Spleen (tissue), 11 donors: ENCODE measurements at regions not wholly inside any gene's neighbourhood (a gene's known extent, or its start where the extent isn't known, plus 50 kb on each side); places are given as distances from the start of the nearest gene placed in this dataset.

Experiments used
- DNase-seq: peaks from one replicate; pipeline ENCODE4 v3.0.0-alpha.2; 2020
- H3K27ac ChIP-seq, 8 donors: fragments of 200-600 bp; sonication (generic) in 7 of 8; 1 replicate in 4 of 8; 2 replicates in 4 of 8; pipeline versions ENCODE4 v1.5.0 to v1.8.0; 2016 to 2021; ENCODE audit warnings: inconsistent platforms in 4 of 8, mild to moderate bottlenecking in 4 of 8, moderate library complexity in 1 of 8
- H3K27me3 ChIP-seq, 7 donors: fragments of 200-600 bp; sonication (generic) in 6 of 7; replicated peaks in 1 of 7; 1 replicate in 4 of 7; 2 replicates in 3 of 7; pipeline versions ENCODE4 v1.5.0 to v1.8.0; 2016 to 2021; ENCODE audit warnings: inconsistent platforms in 3 of 7, mild to moderate bottlenecking in 1 of 7
- H3K36me3 ChIP-seq, 6 donors: fragments of 200-600 bp; sonication (generic) in 5 of 6; 1 replicate in 4 of 6; 2 replicates in 2 of 6; pipeline versions ENCODE4 v1.5.0 to v1.8.0; 2016 to 2021; ENCODE audit warnings: inconsistent platforms in 2 of 6
- H3K4me1 ChIP-seq, 6 donors: fragments of 200-600 bp; sonication (generic) in 5 of 6; 1 replicate in 3 of 6; 2 replicates in 3 of 6; pipeline versions ENCODE4 v1.5.0 to v1.8.0; 2016 to 2021; ENCODE audit warnings: inconsistent platforms in 3 of 6
- H3K4me3 ChIP-seq, 8 donors: fragments of 200-600 bp; sonication (generic) in 7 of 8; 1 replicate in 4 of 8; 2 replicates in 4 of 8; pipeline versions ENCODE4 v1.5.0 to v1.8.0; 2016 to 2021; ENCODE audit warnings: inconsistent platforms in 4 of 8, mild to moderate bottlenecking in 4 of 8, moderate library complexity in 2 of 8
- H3K9me3 ChIP-seq, 8 donors: fragments of 200-600 bp; sonication (generic) in 7 of 8; 1 replicate in 4 of 8; 2 replicates in 4 of 8; pipeline versions ENCODE4 v1.5.0 to v1.8.0; 2016 to 2021; ENCODE audit warnings: inconsistent platforms in 4 of 8
- CTCF ChIP-seq, 11 experiments: fragments of 200-600 bp in 7 of 11; fragments of 450-650 bp in 4 of 11; sonication (generic) in 4 of 11; IDR thresholded peaks in 8 of 11; conservative IDR thresholded peaks in 3 of 11; 1 replicate in 7 of 11; 2 replicates in 4 of 11; pipeline versions ENCODE4 v1.4.0 to v1.8.0; 2016 to 2021; ENCODE audit warnings: antibody characterized with exemption in 11 of 11, inconsistent platforms in 4 of 11, mild to moderate bottlenecking in 1 of 11
- POLR2A ChIP-seq, 3 donors: fragments of 450-650 bp; IDR thresholded peaks; one replicate each; pipeline ENCODE4 v1.5.1; 2017; ENCODE audit warnings: antibody characterized with exemption in 3 of 3, mild to moderate bottlenecking in 1 of 3
- POLR2AphosphoS5 ChIP-seq, 3 donors: sonication (generic); formaldehyde crosslinking; IDR thresholded peaks; one replicate each; pipeline ENCODE4 v1.5.1; 2017; ENCODE audit warnings: antibody characterized with exemption in 3 of 3
- WGBS, 5 donors: extraction: QIAGEN DNeasy Blood & Tissue Kit in 3 of 5; methylation state at CpG; one replicate each; pipeline versions ENCODE4 v1.1.5 to v1.1.7; 2013 to 2018; 5-methylcytosine and 5-hydroxymethylcytosine counted together
- intact Hi-C: fragments of 100-400 bp; cut with DNase I; formaldehyde crosslinking; loops from one replicate; pipeline ENCODE4 v1.15.0; 2023; ENCODE audit warnings: low total_unique reads
- donor health status: healthy with polysubstance abuse.
- donor health status: DM: no; HTN: no; CAD: no; lungs with moderate emphysema.
- donor health status: DM: no; HTN: no; CAD: no.
- donor health status: Bipolar disorder and iron deficiency.
- donor health status: healthy.
- donor health status: DM: no; HTN: no; CAD: no.
- donor health status: DM: yes; HTN: yes; CAD: no.

DNA sequence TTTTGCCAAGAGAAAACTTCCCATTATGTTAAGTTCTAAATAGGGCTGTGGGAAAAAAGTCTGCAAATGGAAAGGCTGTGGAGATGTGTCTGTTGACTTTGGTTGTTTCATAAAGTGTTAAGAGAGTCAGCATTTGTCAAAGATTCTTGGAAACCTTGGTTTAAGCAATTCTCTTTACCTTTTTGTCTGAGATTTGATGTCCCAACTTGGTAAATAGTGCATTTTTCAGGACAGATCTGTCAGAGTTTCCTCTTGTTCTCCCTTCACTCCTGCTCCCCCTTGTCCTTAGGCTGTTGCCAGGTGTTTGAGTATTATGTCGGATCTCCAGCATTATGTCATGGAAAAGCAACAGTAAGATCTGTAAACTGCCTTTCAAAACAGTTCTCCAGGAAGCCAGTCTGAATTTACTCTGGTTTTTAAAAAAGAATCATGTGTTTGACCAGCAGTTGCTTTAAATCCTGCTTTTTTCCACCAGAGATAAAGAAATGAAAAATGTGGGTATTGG is 79.1 kb upstream of the ADAMTSL1 start:
- H3K27ac ChIP-seq, result no peak overlapping the region
- no peak for DNase-seq
- no peaks in the 10 kb centered on the region for H3K4me1 ChIP-seq
- no peak for TF ChIP-seq POLR2AphosphoS5 (IDR thresholded peaks at IDR 0.05)
- TF ChIP-seq CTCF (IDR thresholded peaks at IDR 0.05 in 8 of 11, conservative IDR thresholded peaks at IDR 0.05 in 3 of 11), result no peak
- WGBS, 5 donors, result 64 to 84% (median 72%) methylated on average over 1 of the region's 1 CpG
- intact Hi-C loops, result no loop called here
- H3K27me3 ChIP-seq, result no peaks in the 10 kb centered on the region
- no peak overlapping the region for H3K4me3 ChIP-seq
- no peaks in the 10 kb centered on the region for H3K36me3 ChIP-seq
- no peaks in the 10 kb centered on the region for H3K9me3 ChIP-seq

GRCh38 chr9:18396102-18396728 is 77.7 kb upstream of the ADAMTSL1 start:
- H3K9me3 ChIP-seq, result no peaks in the 10 kb centered on the region
- no peaks in the 10 kb centered on the region for H3K36me3 ChIP-seq
- TF ChIP-seq POLR2A (IDR thresholded peaks at IDR 0.05), result no peak
- TF ChIP-seq POLR2AphosphoS5 (IDR thresholded peaks at IDR 0.05), result no peak
- TF ChIP-seq CTCF (IDR thresholded peaks at IDR 0.05 in 8 of 11, conservative IDR thresholded peaks at IDR 0.05 in 3 of 11), result no peak
- H3K4me3 ChIP-seq, result no peak overlapping the region
- intact Hi-C loops, result no loop called here
- H3K27ac ChIP-seq, result no peak overlapping the region
- no peaks in the 10 kb centered on the region for H3K27me3 ChIP-seq
- no peaks in the 10 kb centered on the region for H3K4me1 ChIP-seq
- no peak for DNase-seq

DNA sequence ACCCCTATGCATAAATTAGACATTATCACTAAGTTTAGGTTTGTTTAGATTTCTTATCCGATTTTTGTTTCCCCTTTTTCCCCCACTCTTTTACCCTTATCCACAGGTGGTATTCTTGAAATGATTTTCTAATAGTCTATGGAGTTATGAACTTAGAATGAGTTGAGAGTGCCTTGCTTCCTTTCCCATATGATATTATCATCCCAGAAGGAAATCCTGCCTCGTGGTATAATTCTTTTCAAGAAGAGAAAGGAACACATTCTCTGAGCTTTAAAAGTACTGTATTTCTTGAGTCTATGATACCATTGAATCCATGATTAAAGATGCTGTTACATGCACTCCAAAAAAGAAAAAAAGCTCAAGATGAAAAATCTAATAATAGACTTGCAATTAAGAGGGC is 76.9 kb upstream of the ADAMTSL1 start:
- Histone ChIP-seq H3K4me1 (no peaks in the 10 kb centered on the region), H3K9me3 (no peaks in the 10 kb centered on the region)
- WGBS, 5 donors, result 24 to 38% (median 34%) methylated on average over 2 of the region's 2 CpGs

GRCh38 chr9:18398038-18398437 is 75.9 kb upstream of the ADAMTSL1 start:
- Histone ChIP-seq H3K4me1 (no peaks in the 10 kb centered on the region), H3K4me3 (no peak overlapping the region), H3K27me3 (no peaks in the 10 kb centered on the region), H3K36me3 (no peaks in the 10 kb centered on the region), H3K9me3 (no peaks in the 10 kb centered on the region), H3K27ac (no peak overlapping the region)
- no peak for DNase-seq
- TF ChIP-seq POLR2A (IDR thresholded peaks at IDR 0.05) (no peak), CTCF (IDR thresholded peaks at IDR 0.05 in 8 of 11, conservative IDR thresholded peaks at IDR 0.05 in 3 of 11) (no peak), POLR2AphosphoS5 (IDR thresholded peaks at IDR 0.05) (no peak)
- intact Hi-C loops, result no loop called here
- 75 to 98% (median 96%) methylated on average over 1 of the region's 1 CpG for WGBS, 5 donors

More for the DNA sequence above, 76.9 kb upstream of the ADAMTSL1 start:
- no peak for TF ChIP-seq CTCF (IDR thresholded peaks at IDR 0.05 in 8 of 11, conservative IDR thresholded peaks at IDR 0.05 in 3 of 11)
- no peak for TF ChIP-seq POLR2A (IDR thresholded peaks at IDR 0.05)
- TF ChIP-seq POLR2AphosphoS5 (IDR thresholded peaks at IDR 0.05), result no peak
- Histone ChIP-seq H3K27ac (no peak overlapping the region), H3K27me3 (no peaks in the 10 kb centered on the region), H3K36me3 (no peaks in the 10 kb centered on the region), H3K4me3 (no peak overlapping the region)
- no peak for DNase-seq
- intact Hi-C loops, result no loop called here
